ENCODE measurements at regions not wholly inside any gene's neighbourhood (a gene's known extent, or its start where the extent isn't known, plus 50 kb on each side); places are given as distances from the start of the nearest gene placed in this dataset.

DNA sequence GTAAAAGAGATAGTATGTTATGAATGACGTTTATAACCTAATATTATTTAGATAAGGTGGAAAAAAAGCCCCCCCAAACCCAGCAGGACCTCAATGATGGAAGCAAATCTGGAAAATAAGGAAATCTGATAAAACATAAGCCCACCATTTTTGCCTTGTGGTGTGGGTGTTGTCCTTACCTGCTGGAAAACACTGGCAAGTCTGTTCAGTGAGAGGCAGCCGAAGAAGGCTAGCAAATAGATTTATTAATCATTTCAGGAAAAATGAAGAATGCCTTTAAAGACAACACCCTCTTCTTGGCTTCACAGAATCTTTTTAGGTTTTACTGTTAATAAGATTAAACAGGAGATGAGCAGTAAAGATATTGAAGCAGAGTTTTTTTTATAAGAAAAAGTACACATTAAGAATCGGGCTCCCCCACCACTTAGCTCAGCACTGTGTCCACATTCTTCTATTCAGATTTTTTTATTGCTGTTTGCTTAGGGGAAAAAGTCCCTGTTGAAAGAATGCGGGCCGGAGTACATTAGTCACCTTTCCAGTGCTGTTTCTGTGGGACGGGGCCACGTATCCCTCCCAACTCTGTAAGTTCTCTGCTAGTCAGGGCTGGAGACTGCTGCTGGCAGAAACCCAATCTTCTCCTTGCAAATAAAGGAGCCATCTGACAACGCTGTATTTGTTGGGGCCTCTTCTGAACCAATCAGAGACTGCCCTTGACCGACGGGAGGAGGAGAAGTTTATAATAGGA lies 104.1 kb downstream of the EVX1 start:
- Histone ChIP-seq H3K36me3 (no peaks in the 10 kb centered on the region), H3K9me3 (no peaks in the 10 kb centered on the region), H3K4me1 (peaks cover 0 to 7% (median 2%) of the 10 kb centered on the region in 4 donors), H3K27ac (no peak overlapping the region), H3K4me3 (peak overlapping the region in 1 of 4 donors; percentile 2), H3K27me3 (no peaks in the 10 kb centered on the region)
- 30 to 33% methylated on average over 10 of the region's 10 CpGs for WGBS, 2 donors
- peak in 1 of 2 donors; percentile 30 for DNase-seq (ENCODE audit: low spot score in 2 of 2)
- TF ChIP-seq, protein P1, sequence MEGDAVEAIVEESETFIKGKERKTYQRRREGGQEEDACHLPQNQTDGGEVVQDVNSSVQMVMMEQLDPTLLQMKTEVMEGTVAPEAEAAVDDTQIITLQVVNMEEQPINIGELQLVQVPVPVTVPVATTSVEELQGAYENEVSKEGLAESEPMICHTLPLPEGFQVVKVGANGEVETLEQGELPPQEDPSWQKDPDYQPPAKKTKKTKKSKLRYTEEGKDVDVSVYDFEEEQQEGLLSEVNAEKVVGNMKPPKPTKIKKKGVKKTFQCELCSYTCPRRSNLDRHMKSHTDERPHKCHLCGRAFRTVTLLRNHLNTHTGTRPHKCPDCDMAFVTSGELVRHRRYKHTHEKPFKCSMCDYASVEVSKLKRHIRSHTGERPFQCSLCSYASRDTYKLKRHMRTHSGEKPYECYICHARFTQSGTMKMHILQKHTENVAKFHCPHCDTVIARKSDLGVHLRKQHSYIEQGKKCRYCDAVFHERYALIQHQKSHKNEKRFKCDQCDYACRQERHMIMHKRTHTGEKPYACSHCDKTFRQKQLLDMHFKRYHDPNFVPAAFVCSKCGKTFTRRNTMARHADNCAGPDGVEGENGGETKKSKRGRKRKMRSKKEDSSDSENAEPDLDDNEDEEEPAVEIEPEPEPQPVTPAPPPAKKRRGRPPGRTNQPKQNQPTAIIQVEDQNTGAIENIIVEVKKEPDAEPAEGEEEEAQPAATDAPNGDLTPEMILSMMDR (IDR thresholded peaks at IDR 0.05): no peak
- TF ChIP-seq EP300 (IDR thresholded peaks at IDR 0.05) (no peak), POLR2A (IDR thresholded peaks at IDR 0.05) (no peak)

DNA sequence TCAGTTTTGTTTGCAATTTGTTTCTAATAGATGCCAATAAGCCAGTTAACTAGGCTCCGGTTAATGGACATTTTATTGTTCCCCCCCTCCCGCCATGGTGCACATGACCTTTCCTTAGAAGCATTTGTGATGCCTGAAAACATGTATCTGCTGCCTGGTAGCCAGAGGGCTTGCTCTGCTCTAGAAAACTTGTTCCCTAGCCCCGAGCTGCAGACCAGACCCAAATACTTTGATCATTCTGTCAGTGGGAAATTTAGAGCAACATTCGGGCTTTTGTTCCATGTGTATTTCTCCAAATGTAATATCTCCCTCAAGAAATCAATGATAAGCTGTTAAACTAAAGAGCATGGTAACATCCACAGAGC lies 104.7 kb downstream of the EVX1 start:
- WGBS, 2 donors: 22 to 43% methylated on average over 4 of the region's 4 CpGs
- H3K4me3 ChIP-seq: peak overlapping the region in 1 of 4 donors; percentile 2
- no peak for DNase-seq (ENCODE audit: low spot score in 2 of 2)
- TF ChIP-seq POLR2A (IDR thresholded peaks at IDR 0.05): no peak
- no peak for TF ChIP-seq EP300 (IDR thresholded peaks at IDR 0.05)
- TF ChIP-seq, protein P1 (IDR thresholded peaks at IDR 0.05): no peak
- H3K36me3 ChIP-seq: no peaks in the 10 kb centered on the region
- no peak overlapping the region for H3K27ac ChIP-seq
- peaks cover 0 to 7% (median 2%) of the 10 kb centered on the region in 4 donors for H3K4me1 ChIP-seq
- no peaks in the 10 kb centered on the region for H3K9me3 ChIP-seq
- no peaks in the 10 kb centered on the region for H3K27me3 ChIP-seq

DNA sequence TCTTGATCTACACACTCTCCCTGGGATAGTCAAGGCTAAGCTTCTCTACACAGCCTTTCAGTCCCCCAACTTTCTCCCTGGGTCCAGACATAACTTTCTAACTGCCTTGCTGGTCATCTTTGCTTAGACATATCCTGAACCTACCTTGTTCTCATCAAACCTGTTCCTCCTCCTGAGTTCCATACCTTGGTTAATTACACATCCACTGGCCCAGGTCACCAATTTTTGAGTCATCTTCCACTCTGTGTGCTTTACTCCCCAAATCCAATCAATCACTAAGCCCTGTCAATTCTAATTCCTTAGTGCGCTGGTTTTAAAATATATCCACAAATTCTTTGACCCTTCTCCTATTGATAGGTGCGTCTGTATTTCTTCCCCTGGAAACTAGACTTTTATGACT lies 107.0 kb downstream of the EVX1 start:
- Histone ChIP-seq H3K27me3 (no peaks in the 10 kb centered on the region), H3K4me1 (peaks cover 0 to 7% (median 2%) of the 10 kb centered on the region in 4 donors), H3K9me3 (no peaks in the 10 kb centered on the region), H3K36me3 (no peaks in the 10 kb centered on the region), H3K4me3 (no peak overlapping the region), H3K27ac (no peak overlapping the region)
- DNase-seq (ENCODE audit: low spot score in 2 of 2): no peak
- TF ChIP-seq POLR2A (IDR thresholded peaks at IDR 0.05) (no peak), EP300 (IDR thresholded peaks at IDR 0.05) (no peak)
- TF ChIP-seq, protein P1 (IDR thresholded peaks at IDR 0.05): no peak
- WGBS, 2 donors: 92 to 94% methylated on average over 2 of the region's 2 CpGs

DNA sequence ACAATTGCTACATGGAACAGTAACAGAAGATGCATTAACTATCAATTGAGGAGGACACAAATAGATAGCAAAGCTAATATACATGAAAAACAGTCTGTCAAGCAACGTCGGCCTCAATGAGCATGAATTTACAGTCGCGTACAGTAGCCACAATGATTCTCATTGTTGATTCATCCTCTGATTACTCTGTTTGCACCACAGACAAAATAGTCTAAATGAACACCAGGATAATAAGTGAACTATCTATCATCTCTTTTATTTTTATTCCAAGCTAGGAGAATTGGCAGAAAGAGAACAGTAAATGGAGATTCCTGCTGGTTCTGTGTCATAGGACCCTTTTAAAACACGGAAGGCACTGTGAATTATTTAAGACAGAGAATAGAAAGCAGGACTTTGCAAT lies 108.5 kb downstream of the EVX1 start:
- no peak for DNase-seq (ENCODE audit: low spot score in 2 of 2)
- Histone ChIP-seq H3K27me3 (no peaks in the 10 kb centered on the region), H3K4me3 (no peak overlapping the region), H3K27ac (no peak overlapping the region), H3K36me3 (no peaks in the 10 kb centered on the region), H3K4me1 (peaks cover 0 to 7% (median 2%) of the 10 kb centered on the region in 4 donors), H3K9me3 (no peaks in the 10 kb centered on the region)
- 34 to 51% methylated on average over 5 of the region's 5 CpGs for WGBS, 2 donors
- TF ChIP-seq POLR2A (IDR thresholded peaks at IDR 0.05) (no peak), EP300 (IDR thresholded peaks at IDR 0.05) (no peak)
- TF ChIP-seq, protein P1 (IDR thresholded peaks at IDR 0.05): no peak

DNA sequence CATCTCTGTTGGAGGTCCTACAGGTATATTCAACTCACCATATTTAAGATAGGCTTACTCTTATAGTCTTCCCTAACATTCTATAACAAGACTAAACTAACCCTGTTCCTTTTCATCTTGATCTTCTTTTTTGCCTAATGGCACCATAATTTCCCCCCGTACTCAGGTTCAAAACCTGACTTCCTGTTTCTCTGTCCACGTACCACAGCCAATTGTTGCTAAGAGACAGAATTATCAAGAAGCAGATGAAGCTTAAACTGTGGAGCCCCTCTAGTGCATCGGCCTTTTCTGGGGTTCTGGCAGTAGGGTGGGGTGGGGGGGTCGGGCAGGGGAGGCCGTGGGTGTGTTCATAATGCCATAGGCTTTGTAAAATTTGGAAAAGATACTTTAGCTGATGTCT lies 109.2 kb downstream of the EVX1 start:
- H3K9me3 ChIP-seq: no peaks in the 10 kb centered on the region
- no peak overlapping the region for H3K4me3 ChIP-seq
- TF ChIP-seq, protein P1 (IDR thresholded peaks at IDR 0.05): no peak
- TF ChIP-seq POLR2A (IDR thresholded peaks at IDR 0.05) (no peak), EP300 (IDR thresholded peaks at IDR 0.05) (no peak)
- no peak for DNase-seq (ENCODE audit: low spot score in 2 of 2)
- H3K27ac ChIP-seq: no peak overlapping the region
- no peaks in the 10 kb centered on the region for H3K27me3 ChIP-seq
- 49 to 60% methylated on average over 5 of the region's 5 CpGs for WGBS, 2 donors
- no peaks in the 10 kb centered on the region for H3K36me3 ChIP-seq
- H3K4me1 ChIP-seq: peaks cover 0 to 1% (median 0%) of the 10 kb centered on the region in 4 donors
